HG03575 (cell line): ENCODE measurements at regions not wholly inside any gene's neighbourhood (a gene's known extent, or its start where the extent isn't known, plus 50 kb on each side); places are given as distances from the start of the nearest gene placed in this dataset.
"Not testable (repeated sequence)": the region's sequence is repeated elsewhere in the genome, so short reads cannot be mapped to it uniquely, and the experiment has no call there.

ENCODE experiments used
- ATAC-seq: cut with Tn5 transposase; IDR thresholded peaks from one replicate; pipeline ENCODE4 v1.9.1; 2021; ENCODE audit not compliant: unreplicated experiment, insufficient number of reproducible peaks, low FRiP score; ENCODE audit errors: extremely low read depth

- ATAC-seq, result no peak
Observed at GRCh38 chr2:242035858-242036652, 166.5 kb downstream of the RTP5 start.

- no peak for ATAC-seq
Observed at GRCh38 chr2:242036653-242036950, 167.1 kb downstream of the RTP5 start.

- no peak for ATAC-seq
Observed at GRCh38 chr2:242038166-242038927, 168.8 kb downstream of the RTP5 start.

- no peak for ATAC-seq
Observed at GRCh38 chr2:242038928-242039341, 169.4 kb downstream of the RTP5 start.

- ATAC-seq, result no peak
Observed at GRCh38 chr2:242040303-242040655, 170.8 kb downstream of the RTP5 start.

- ATAC-seq, result no peak
Observed at GRCh38 chr2:242040681-242041080, 171.2 kb downstream of the RTP5 start.

GRCh38 chr2:242041816-242042215 is 172.3 kb downstream of the RTP5 start:
- ATAC-seq, result no peak

- no peak for ATAC-seq
Observed at GRCh38 chr2:242043538-242044312, 174.2 kb downstream of the RTP5 start.

- no peak for ATAC-seq
Observed at GRCh38 chr2:242044313-242044590, 174.7 kb downstream of the RTP5 start.

- not testable (repeated sequence) for ATAC-seq
Observed at GRCh38 chr2:242045596-242046144, 176.1 kb downstream of the RTP5 start.

GRCh38 chr2:242046206-242046826 is 176.8 kb downstream of the RTP5 start:
- ATAC-seq, result no peak

GRCh38 chr2:242047963-242048362 is 178.4 kb downstream of the RTP5 start:
- no peak for ATAC-seq

GRCh38 chr2:242048479-242048878 is 178.9 kb downstream of the RTP5 start:
- ATAC-seq, result no peak

- not testable (repeated sequence) for ATAC-seq
Observed at GRCh38 chr2:242049492-242049891, 180.0 kb downstream of the RTP5 start.

- ATAC-seq, result no peak
Observed at GRCh38 chr2:242051463-242051862, 181.9 kb downstream of the RTP5 start.

- ATAC-seq, result no peak
Observed at GRCh38 chr2:242052421-242052820, 182.9 kb downstream of the RTP5 start.

- ATAC-seq, result no peak
Observed at GRCh38 chr2:242053921-242054320, 184.4 kb downstream of the RTP5 start.

GRCh38 chr2:242054406-242054805 is 184.9 kb downstream of the RTP5 start:
- no peak for ATAC-seq
